Smooth muscle cell (in vitro differentiated cells): ENCODE measurements at regions not wholly inside any gene's neighbourhood (a gene's known extent, or its start where the extent isn't known, plus 50 kb on each side); places are given as distances from the start of the nearest gene placed in this dataset.

Experiments used
- DNase-seq: peaks from one replicate; lab custom pipeline; 2025; ENCODE audit not compliant: unreplicated experiment; lab: John Stamatoyannopoulos, UW
- H2AFZ ChIP-seq: fragments of 200-600 bp; sonication (generic); 2 replicates; pipeline ENCODE4 v1.6.0; 2016; ENCODE audit warnings: antibody characterized with exemption, low read depth, mild to moderate bottlenecking
- H3F3A ChIP-seq: fragments of 200-600 bp; sonication (generic); 2 replicates; pipeline ENCODE4 v1.6.0; 2017; ENCODE audit warnings: antibody characterized with exemption, low read depth
- H3K27ac ChIP-seq: fragments of 200-600 bp; sonication (generic); 2 replicates; pipeline ENCODE4 v1.5.1; 2016; ENCODE audit warnings: low read depth, mild to moderate bottlenecking
- H3K27me3 ChIP-seq: fragments of 200-600 bp; sonication (generic); 2 replicates; pipeline ENCODE4 v1.6.1; 2016; ENCODE audit warnings: low read depth, mild to moderate bottlenecking
- H3K36me3 ChIP-seq: fragments of 200-600 bp; sonication (generic); 2 replicates; pipeline ENCODE4 v1.5.1; 2016; ENCODE audit warnings: low read depth
- H3K4me1 ChIP-seq: fragments of 200-600 bp; sonication (generic); 2 replicates; pipeline ENCODE4 v1.5.1; 2016; ENCODE audit warnings: low read depth
- H3K4me2 ChIP-seq: fragments of 200-600 bp; sonication (generic); 2 replicates; pipeline ENCODE4 v1.6.0; 2016; ENCODE audit warnings: mild to moderate bottlenecking
- H3K4me3 ChIP-seq: fragments of 200-600 bp; sonication (generic); 2 replicates; pipeline ENCODE4 v1.5.1; 2016; ENCODE audit warnings: mild to moderate bottlenecking
- H3K79me2 ChIP-seq: fragments of 200-600 bp; sonication (generic); 2 replicates; pipeline ENCODE4 v1.6.0; 2016; ENCODE audit warnings: low read depth, mild to moderate bottlenecking
- H3K9ac ChIP-seq: fragments of 200-600 bp; sonication (generic); 2 replicates; pipeline ENCODE4 v1.6.0; 2016; ENCODE audit warnings: low read depth
- H3K9me3 ChIP-seq: fragments of 200-600 bp; sonication (generic); replicated peaks from 2 replicates; pipeline ENCODE4 v1.5.1; 2016; ENCODE audit warnings: low read depth
- H4K20me1 ChIP-seq: fragments of 200-600 bp; sonication (generic); 2 replicates; pipeline ENCODE4 v1.6.0; 2016; ENCODE audit warnings: low read depth
- WGBS: methylation state at CpG from one replicate; pipeline ENCODE4 v1.1.7; 2016; ENCODE audit warnings: low lambda C conversion rate; 5-methylcytosine and 5-hydroxymethylcytosine counted together
- TF ChIP-seq, protein P1 (sequence below): fragments of 200-600 bp; sonication (generic); IDR thresholded peaks from 2 replicates; pipeline ENCODE4 v1.5.1; 2017; ENCODE audit warnings: borderline replicate concordance, mild to moderate bottlenecking, antibody characterized with exemption; ENCODE audit not compliant: insufficient read depth, poor library complexity, severe bottlenecking

GRCh38 chr3:82783194-82783593, 1021.7 kb upstream of the GBE1 start:
- Histone ChIP-seq H3K4me1 (no peaks in the 10 kb centered on the region), H3F3A (no peaks in the 10 kb centered on the region), H3K36me3 (no peaks in the 10 kb centered on the region), H3K27ac (no peak overlapping the region), H3K9ac (no peak overlapping the region), H3K4me3 (no peak overlapping the region), H2AFZ (no peak overlapping the region), H3K4me2 (no peak overlapping the region), H3K79me2 (no peaks in the 10 kb centered on the region), H3K27me3 (no peaks in the 10 kb centered on the region), H3K9me3 (no peaks in the 10 kb centered on the region), H4K20me1 (no peaks in the 10 kb centered on the region)
- TF ChIP-seq, protein P1, sequence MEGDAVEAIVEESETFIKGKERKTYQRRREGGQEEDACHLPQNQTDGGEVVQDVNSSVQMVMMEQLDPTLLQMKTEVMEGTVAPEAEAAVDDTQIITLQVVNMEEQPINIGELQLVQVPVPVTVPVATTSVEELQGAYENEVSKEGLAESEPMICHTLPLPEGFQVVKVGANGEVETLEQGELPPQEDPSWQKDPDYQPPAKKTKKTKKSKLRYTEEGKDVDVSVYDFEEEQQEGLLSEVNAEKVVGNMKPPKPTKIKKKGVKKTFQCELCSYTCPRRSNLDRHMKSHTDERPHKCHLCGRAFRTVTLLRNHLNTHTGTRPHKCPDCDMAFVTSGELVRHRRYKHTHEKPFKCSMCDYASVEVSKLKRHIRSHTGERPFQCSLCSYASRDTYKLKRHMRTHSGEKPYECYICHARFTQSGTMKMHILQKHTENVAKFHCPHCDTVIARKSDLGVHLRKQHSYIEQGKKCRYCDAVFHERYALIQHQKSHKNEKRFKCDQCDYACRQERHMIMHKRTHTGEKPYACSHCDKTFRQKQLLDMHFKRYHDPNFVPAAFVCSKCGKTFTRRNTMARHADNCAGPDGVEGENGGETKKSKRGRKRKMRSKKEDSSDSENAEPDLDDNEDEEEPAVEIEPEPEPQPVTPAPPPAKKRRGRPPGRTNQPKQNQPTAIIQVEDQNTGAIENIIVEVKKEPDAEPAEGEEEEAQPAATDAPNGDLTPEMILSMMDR, result no peak
- no peak for DNase-seq
- WGBS, result 86% methylated on average over 3 of the region's 3 CpGs

DNA sequence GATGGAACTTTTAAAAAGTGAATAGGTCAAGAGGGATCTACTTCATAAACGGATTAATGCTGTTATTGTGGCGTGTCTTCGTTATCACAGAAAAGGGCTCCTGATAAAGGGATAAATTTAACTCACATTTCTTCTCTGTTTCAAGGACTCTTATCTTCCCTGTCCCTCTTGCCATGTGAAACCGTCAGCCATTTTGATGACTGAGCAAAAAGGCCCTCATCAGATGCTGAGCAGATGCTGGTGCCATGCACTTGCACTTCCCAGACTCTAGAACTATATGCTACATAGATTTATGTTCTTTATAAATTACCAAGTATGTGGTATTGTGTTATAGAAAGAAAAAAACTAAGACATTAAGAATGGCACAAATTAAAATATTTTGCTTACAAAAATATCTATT, 1011.8 kb upstream of the GBE1 start:
- no peaks in the 10 kb centered on the region for H3K9me3 ChIP-seq
- H3F3A ChIP-seq, result no peaks in the 10 kb centered on the region
- no peaks in the 10 kb centered on the region for H4K20me1 ChIP-seq
- H3K79me2 ChIP-seq, result no peaks in the 10 kb centered on the region
- no peak overlapping the region for H3K9ac ChIP-seq
- WGBS, result 78% methylated on average over 4 of the region's 4 CpGs
- DNase-seq, result no peak
- no peak overlapping the region for H3K27ac ChIP-seq
- no peak overlapping the region for H3K4me3 ChIP-seq
- no peaks in the 10 kb centered on the region for H3K27me3 ChIP-seq
- H2AFZ ChIP-seq, result no peak overlapping the region
- H3K4me2 ChIP-seq, result no peak overlapping the region
- H3K36me3 ChIP-seq, result no peaks in the 10 kb centered on the region
- TF ChIP-seq, protein P1, result no peak
- H3K4me1 ChIP-seq, result no peaks in the 10 kb centered on the region

GRCh38 chr3:82764521-82764920, 1003.1 kb upstream of the GBE1 start:
- Histone ChIP-seq H3K79me2 (no peaks in the 10 kb centered on the region), H4K20me1 (no peaks in the 10 kb centered on the region), H3K36me3 (no peaks in the 10 kb centered on the region), H3K9ac (no peak overlapping the region), H3K4me2 (no peak overlapping the region), H3K4me3 (no peak overlapping the region), H3K27me3 (no peaks in the 10 kb centered on the region), H3F3A (no peaks in the 10 kb centered on the region), H3K9me3 (no peaks in the 10 kb centered on the region), H3K4me1 (no peaks in the 10 kb centered on the region), H3K27ac (no peak overlapping the region), H2AFZ (no peak overlapping the region)
- DNase-seq, result no peak
- WGBS, result 91% methylated on average over 1 of the region's 1 CpG
- TF ChIP-seq, protein P1, result no peak

DNA sequence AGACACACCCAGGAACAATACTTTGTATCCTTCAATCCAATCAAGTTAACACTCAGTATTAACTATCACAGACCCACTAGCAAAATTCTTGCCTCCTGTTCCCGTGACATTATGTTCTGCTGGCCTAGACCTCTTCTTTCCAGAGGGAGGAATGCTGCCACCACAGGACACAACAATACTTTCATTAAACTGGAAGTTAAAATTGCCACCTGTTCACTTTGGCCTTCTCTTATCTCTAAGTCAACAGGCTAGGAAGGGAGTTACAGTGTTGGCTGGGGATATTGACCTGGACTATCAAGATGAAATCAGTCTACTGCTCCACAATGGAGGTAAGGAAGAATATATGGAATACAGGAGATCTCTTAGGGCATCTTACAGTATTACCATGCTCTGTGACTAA, 1000.4 kb upstream of the GBE1 start:
- no peaks in the 10 kb centered on the region for H3K79me2 ChIP-seq
- DNase-seq, result no peak
- H3K4me3 ChIP-seq, result no peak overlapping the region
- 85% methylated on average over 1 of the region's 1 CpG for WGBS
- H3K9ac ChIP-seq, result no peak overlapping the region
- TF ChIP-seq, protein P1, result no peak
- no peaks in the 10 kb centered on the region for H3K27me3 ChIP-seq
- no peak overlapping the region for H2AFZ ChIP-seq
- H3F3A ChIP-seq, result no peaks in the 10 kb centered on the region
- H3K9me3 ChIP-seq, result no peaks in the 10 kb centered on the region
- H3K4me1 ChIP-seq, result no peaks in the 10 kb centered on the region
- no peaks in the 10 kb centered on the region for H4K20me1 ChIP-seq
- no peak overlapping the region for H3K4me2 ChIP-seq
- no peaks in the 10 kb centered on the region for H3K36me3 ChIP-seq
- H3K27ac ChIP-seq, result no peak overlapping the region
